ENCODE measurements at regions not wholly inside any gene's neighbourhood (a gene's known extent, or its start where the extent isn't known, plus 50 kb on each side); places are given as distances from the start of the nearest gene placed in this dataset.
A peak's percentile ranks its signal among the peaks of the same experiment; 100 is the strongest.

GRCh38 chr5:5979377-5979760 lies 399.0 kb downstream of the MED10 start:
- Histone ChIP-seq H2AFZ (ENCODE audit: low read length) (peak overlapping the region; percentile 72), H3K27ac (ENCODE audit: low read length) (peak overlapping the region; percentile 85), H4K20me1 (ENCODE audit: low read length) (no peaks in the 10 kb centered on the region), H3K4me2 (ENCODE audit: low read length) (peak overlapping the region; percentile 63), H3K9ac (ENCODE audit: low read length) (peak overlapping the region; percentile 28; the same call in 1 of the 2 replicates), H3K9me2 (replicated peaks; ENCODE audit: low read length) (0 out of 2 replicates have a peak, but pooled peaks cover 3% of the 10 kb centered on the region), H3K79me2 (ENCODE audit: low read length) (no peaks in the 10 kb centered on the region), H3K9me3 (ENCODE audit: low read length) (no peaks in the 10 kb centered on the region), H3F3A (ENCODE audit: low read length, unreplicated experiment) (peaks cover 11% of the 10 kb centered on the region), H3K27me3 (ENCODE audit: low read length) (no peaks in the 10 kb centered on the region), H3K4me1 (ENCODE audit: insufficient read depth, low read length) (peaks cover 25% of the 10 kb centered on the region), H3K36me3 (ENCODE audit: low read depth, low read length) (no peaks in the 10 kb centered on the region), H3K4me3 (ENCODE audit: low read length) (peak overlapping the region; percentile 10; the same call in 1 of the 2 replicates)
- ATAC-seq: no peak; the same call in 1 of the 2 replicates
- intact Hi-C loops (cut with micrococcal nuclease): no loop called here
- peak; percentile 99 for DNase-seq
- TF ChIP-seq EZH2 (IDR thresholded peaks at IDR 0.05; ENCODE audit: low read length, unreplicated experiment) (no peak), CTCF (conservative IDR thresholded peaks at IDR 0.05; ENCODE audit: low read depth, low read length) (peak; percentile 65), EZH2phosphoT487 (IDR thresholded peaks at IDR 0.05; ENCODE audit: borderline replicate concordance, low read length) (no peak)
- no TSS peak for BruUV-seq (replicated peaks)
- ChIA-PET CTCF (no interaction called here), POLR2A (ENCODE audit: unreplicated experiment) (no interaction called here)

GRCh38 chr5:5978501-5979376 lies 399.6 kb downstream of the MED10 start:
- POLR2A ChIA-PET (ENCODE audit: unreplicated experiment): no interaction called here
- Histone ChIP-seq H3K36me3 (ENCODE audit: low read depth, low read length) (no peaks in the 10 kb centered on the region), H3K79me2 (ENCODE audit: low read length) (no peaks in the 10 kb centered on the region), H3K9me3 (ENCODE audit: low read length) (no peaks in the 10 kb centered on the region), H3K4me2 (ENCODE audit: low read length) (peak overlapping the region; percentile 63), H3K9me2 (replicated peaks; ENCODE audit: low read length) (0 out of 2 replicates have a peak, but pooled peaks cover 3% of the 10 kb centered on the region), H3K27ac (ENCODE audit: low read length) (peak overlapping the region; percentile 85), H4K20me1 (ENCODE audit: low read length) (no peaks in the 10 kb centered on the region), H2AFZ (ENCODE audit: low read length) (peak overlapping the region; percentile 72), H3K4me1 (ENCODE audit: insufficient read depth, low read length) (peaks cover 25% of the 10 kb centered on the region), H3K9ac (ENCODE audit: low read length) (peak overlapping the region; percentile 12; the same call in 1 of the 2 replicates), H3F3A (ENCODE audit: low read length, unreplicated experiment) (peaks cover 11% of the 10 kb centered on the region), H3K27me3 (ENCODE audit: low read length) (no peaks in the 10 kb centered on the region), H3K4me3 (ENCODE audit: low read length) (peak overlapping the region; percentile 10; the same call in 1 of the 2 replicates)
- TF ChIP-seq EZH2 (IDR thresholded peaks at IDR 0.05; ENCODE audit: low read length, unreplicated experiment): no peak
- no peak for TF ChIP-seq CTCF (conservative IDR thresholded peaks at IDR 0.05; ENCODE audit: low read depth, low read length)
- TF ChIP-seq EZH2phosphoT487 (IDR thresholded peaks at IDR 0.05; ENCODE audit: borderline replicate concordance, low read length): no peak
- CTCF ChIA-PET: no interaction called here
- DNase-seq (no peak), ATAC-seq (no peak)
- intact Hi-C loops (cut with micrococcal nuclease): no loop called here
- no TSS peak for BruUV-seq (replicated peaks)

- no peak for TF ChIP-seq EZH2 (IDR thresholded peaks at IDR 0.05; ENCODE audit: low read length, unreplicated experiment)
- TF ChIP-seq CTCF (conservative IDR thresholded peaks at IDR 0.05; ENCODE audit: low read depth, low read length): no peak
- TF ChIP-seq EZH2phosphoT487 (IDR thresholded peaks at IDR 0.05; ENCODE audit: borderline replicate concordance, low read length): no peak
- H3K9ac ChIP-seq (ENCODE audit: low read length): no peak overlapping the region
- H3F3A ChIP-seq (ENCODE audit: low read length, unreplicated experiment): no peaks in the 10 kb centered on the region
- ATAC-seq (no peak), DNase-seq (no peak)
- BruUV-seq (replicated peaks): no TSS peak
- CTCF ChIA-PET: no interaction called here
- POLR2A ChIA-PET (ENCODE audit: unreplicated experiment): no interaction called here
- H3K9me2 ChIP-seq (replicated peaks; ENCODE audit: low read length): no peaks in the 10 kb centered on the region
- intact Hi-C loops (cut with micrococcal nuclease): no loop called here
- H3K4me1 ChIP-seq (ENCODE audit: insufficient read depth, low read length): 0 out of 2 replicates have a peak, but pooled peaks cover 7% of the 10 kb centered on the region
- no peak overlapping the region for H3K4me3 ChIP-seq (ENCODE audit: low read length)
- no peak overlapping the region for H2AFZ ChIP-seq (ENCODE audit: low read length)
- H4K20me1 ChIP-seq (ENCODE audit: low read length): no peaks in the 10 kb centered on the region
- H3K9me3 ChIP-seq (ENCODE audit: low read length): no peaks in the 10 kb centered on the region
- no peak overlapping the region for H3K4me2 ChIP-seq (ENCODE audit: low read length)
- no peaks in the 10 kb centered on the region for H3K36me3 ChIP-seq (ENCODE audit: low read depth, low read length)
- no peak overlapping the region for H3K27ac ChIP-seq (ENCODE audit: low read length)
- no peaks in the 10 kb centered on the region for H3K79me2 ChIP-seq (ENCODE audit: low read length)
- no peaks in the 10 kb centered on the region for H3K27me3 ChIP-seq (ENCODE audit: low read length)
Observed at GRCh38 chr5:5971203-5971602, 407.1 kb downstream of the MED10 start.

Measured in PC-3 (cell line).